ENCODE measurements at regions not wholly inside any gene's neighbourhood (a gene's known extent, or its start where the extent isn't known, plus 50 kb on each side); places are given as distances from the start of the nearest gene placed in this dataset.
"Not testable (repeated sequence)": the region's sequence is repeated elsewhere in the genome, so short reads cannot be mapped to it uniquely, and the experiment has no call there.

DNA sequence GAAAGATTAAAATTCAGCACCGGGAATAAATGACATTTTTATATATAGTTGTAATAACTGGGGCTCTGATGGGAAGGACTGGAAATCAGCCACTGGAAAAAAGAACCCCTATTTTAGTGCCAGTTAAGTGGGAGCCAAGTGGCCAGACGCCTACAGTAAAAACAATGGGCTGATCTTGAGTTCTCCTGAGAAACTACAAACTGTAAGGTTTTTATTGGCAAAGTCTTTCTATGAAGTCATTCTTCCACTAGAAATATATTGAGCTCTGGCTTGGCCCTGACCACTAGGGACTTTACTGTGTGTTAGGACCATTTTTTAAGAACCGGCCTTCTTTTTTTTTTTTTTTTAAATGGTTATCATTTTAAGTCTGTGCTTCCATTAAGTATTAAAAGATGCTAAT lies 79.6 kb downstream of the ZNF22 start:
- Histone ChIP-seq H3K4me1 (ENCODE audit: control insufficient read depth, insufficient read depth, low read length) (no peaks in the 10 kb centered on the region), H3K9ac (ENCODE audit: low read length) (no peak overlapping the region), H3K36me3 (ENCODE audit: control insufficient read depth, insufficient read depth, low read length, severe bottlenecking) (no peaks in the 10 kb centered on the region), H3K4me3 (ENCODE audit: low read length) (no peak overlapping the region), H3K9me3 (ENCODE audit: control insufficient read depth, low read length) (peaks cover 5% of the 10 kb centered on the region), H3K27me3 (replicated peaks; ENCODE audit: control insufficient read depth, insufficient read depth, low read length) (no peaks in the 10 kb centered on the region)
- no peak for DNase-seq (ENCODE audit: low read depth)

DNA sequence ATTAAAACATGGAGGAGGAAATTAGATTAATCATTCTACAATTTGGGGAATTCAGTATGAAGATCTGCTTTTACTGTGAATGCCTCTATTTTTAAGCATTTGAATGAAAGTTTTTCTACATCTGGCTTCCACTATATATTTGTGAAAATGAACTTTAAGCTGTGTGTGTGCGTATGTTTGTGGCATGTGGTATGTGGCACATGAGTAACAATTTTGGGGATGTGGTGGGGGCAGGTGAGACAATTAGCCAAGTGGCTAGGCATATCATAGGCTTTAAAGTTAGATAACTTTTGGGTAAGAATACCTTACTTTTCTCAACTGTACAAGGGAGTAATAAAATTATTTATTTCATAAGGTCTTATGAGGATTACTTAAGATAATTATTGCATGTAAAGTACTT lies 81.5 kb downstream of the ZNF22 start:
- Histone ChIP-seq H3K4me1 (ENCODE audit: control insufficient read depth, insufficient read depth, low read length) (no peaks in the 10 kb centered on the region), H3K9me3 (ENCODE audit: control insufficient read depth, low read length) (peaks cover 14% of the 10 kb centered on the region), H3K27me3 (replicated peaks; ENCODE audit: control insufficient read depth, insufficient read depth, low read length) (no peaks in the 10 kb centered on the region), H3K9ac (ENCODE audit: low read length) (no peak overlapping the region), H3K4me3 (ENCODE audit: low read length) (no peak overlapping the region), H3K36me3 (ENCODE audit: control insufficient read depth, insufficient read depth, low read length, severe bottlenecking) (no peaks in the 10 kb centered on the region)
- no peak for DNase-seq (ENCODE audit: low read depth)

DNA sequence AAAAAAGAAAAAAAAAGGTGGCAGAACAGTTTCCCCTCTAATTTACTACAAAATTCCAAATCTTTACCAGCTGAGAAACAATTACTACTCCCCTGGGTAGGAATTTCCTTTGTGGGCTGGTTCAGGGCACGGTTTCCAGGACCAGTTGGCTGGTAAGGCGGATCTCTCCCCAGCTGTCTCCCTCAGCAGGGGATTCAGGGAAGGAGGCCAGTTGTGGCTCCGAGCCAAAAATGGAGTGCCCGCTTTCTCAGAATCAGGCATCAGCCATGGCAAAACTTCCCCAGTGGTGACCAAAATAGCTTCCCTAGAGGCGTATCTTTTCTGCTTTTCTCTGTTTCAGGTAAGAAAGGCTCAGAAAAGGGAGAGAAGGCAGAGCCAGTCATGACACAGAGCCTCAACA lies 91.2 kb downstream of the ZNF22 start:
- DNase-seq (ENCODE audit: low read depth) = no peak
- Histone ChIP-seq H3K27me3 (replicated peaks; ENCODE audit: control insufficient read depth, insufficient read depth, low read length) (peaks cover 8% of the 10 kb centered on the region), H3K4me3 (ENCODE audit: low read length) (no peak overlapping the region), H3K36me3 (ENCODE audit: control insufficient read depth, insufficient read depth, low read length, severe bottlenecking) (no peaks in the 10 kb centered on the region), H3K9me3 (ENCODE audit: control insufficient read depth, low read length) (no peaks in the 10 kb centered on the region), H3K4me1 (ENCODE audit: control insufficient read depth, insufficient read depth, low read length) (no peaks in the 10 kb centered on the region), H3K9ac (ENCODE audit: low read length) (no peak overlapping the region)

DNA sequence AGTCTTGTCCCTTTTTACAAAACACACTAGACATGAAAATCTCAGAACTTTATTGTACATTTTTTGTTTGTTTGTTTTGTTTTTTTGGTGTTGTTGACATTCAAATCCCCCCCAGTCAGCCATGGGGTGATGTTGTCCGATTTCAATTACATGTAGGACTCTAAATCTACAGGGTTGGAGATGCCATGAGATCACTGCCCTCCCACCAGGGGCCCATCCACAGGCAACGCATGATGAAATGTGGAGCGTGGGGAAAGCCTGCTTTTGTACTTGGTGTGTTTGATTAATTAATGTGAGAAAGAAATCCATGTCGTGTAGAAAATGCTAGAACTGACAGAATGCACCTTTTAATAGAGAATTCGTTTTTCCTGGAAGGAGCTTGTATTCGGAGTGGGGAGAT lies 93.2 kb downstream of the ZNF22 start:
- H3K4me3 ChIP-seq (ENCODE audit: low read length) = no peak overlapping the region
- no peaks in the 10 kb centered on the region for H3K36me3 ChIP-seq (ENCODE audit: control insufficient read depth, insufficient read depth, low read length, severe bottlenecking)
- no peak overlapping the region for H3K9ac ChIP-seq (ENCODE audit: low read length)
- H3K9me3 ChIP-seq (ENCODE audit: control insufficient read depth, low read length) = no peaks in the 10 kb centered on the region
- no peaks in the 10 kb centered on the region for H3K4me1 ChIP-seq (ENCODE audit: control insufficient read depth, insufficient read depth, low read length)
- peaks cover 8% of the 10 kb centered on the region for H3K27me3 ChIP-seq (replicated peaks; ENCODE audit: control insufficient read depth, insufficient read depth, low read length)
- DNase-seq (ENCODE audit: low read depth) = no peak

DNA sequence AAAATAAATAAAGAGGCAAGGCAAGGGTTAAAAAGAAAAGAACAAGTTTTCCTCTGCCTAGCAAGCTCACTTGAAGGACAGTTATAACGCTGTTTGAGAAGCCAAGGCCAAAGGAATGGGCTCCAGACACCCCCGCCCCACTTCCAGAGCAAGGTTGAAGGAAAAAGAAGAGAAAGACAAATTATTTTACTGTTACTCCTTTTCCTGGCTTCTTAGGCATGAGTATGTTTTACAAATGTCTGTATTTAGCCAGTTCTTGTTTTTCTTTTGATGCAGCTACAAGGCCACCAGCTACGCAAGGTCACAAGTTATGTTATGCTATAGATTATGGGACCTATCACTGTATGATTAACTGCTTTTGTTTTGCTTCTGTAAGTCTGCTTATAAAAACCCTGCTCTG lies 94.6 kb downstream of the ZNF22 start:
- Histone ChIP-seq H3K9ac (ENCODE audit: low read length) (no peak overlapping the region), H3K9me3 (ENCODE audit: control insufficient read depth, low read length) (no peaks in the 10 kb centered on the region), H3K4me3 (ENCODE audit: low read length) (no peak overlapping the region), H3K27me3 (replicated peaks; ENCODE audit: control insufficient read depth, insufficient read depth, low read length) (peaks cover 8% of the 10 kb centered on the region), H3K4me1 (ENCODE audit: control insufficient read depth, insufficient read depth, low read length) (no peaks in the 10 kb centered on the region), H3K36me3 (ENCODE audit: control insufficient read depth, insufficient read depth, low read length, severe bottlenecking) (no peaks in the 10 kb centered on the region)
- DNase-seq (ENCODE audit: low read depth) = no peak

DNA sequence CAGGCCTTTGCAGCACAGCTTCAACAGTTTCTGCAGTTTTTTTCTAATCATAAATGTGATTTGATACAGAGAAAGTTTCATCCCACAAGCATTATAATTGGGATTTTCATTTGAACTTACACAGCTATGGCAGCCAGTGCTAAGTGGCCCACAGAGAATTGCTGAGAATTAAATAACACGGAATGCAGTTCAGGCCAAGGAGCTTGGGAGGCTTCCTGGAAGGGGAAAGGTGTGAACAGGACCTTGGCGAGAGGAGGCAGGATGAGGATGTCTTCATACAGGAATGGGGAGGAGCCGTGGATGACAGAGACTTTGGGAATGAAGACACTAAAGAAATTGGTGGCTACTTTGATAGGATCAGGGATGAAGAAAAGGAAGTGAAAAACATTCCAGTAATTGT lies 95.3 kb downstream of the ZNF22 start:
- DNase-seq (ENCODE audit: low read depth) = no peak
- Histone ChIP-seq H3K9me3 (ENCODE audit: control insufficient read depth, low read length) (no peaks in the 10 kb centered on the region), H3K4me1 (ENCODE audit: control insufficient read depth, insufficient read depth, low read length) (no peaks in the 10 kb centered on the region)

DNA sequence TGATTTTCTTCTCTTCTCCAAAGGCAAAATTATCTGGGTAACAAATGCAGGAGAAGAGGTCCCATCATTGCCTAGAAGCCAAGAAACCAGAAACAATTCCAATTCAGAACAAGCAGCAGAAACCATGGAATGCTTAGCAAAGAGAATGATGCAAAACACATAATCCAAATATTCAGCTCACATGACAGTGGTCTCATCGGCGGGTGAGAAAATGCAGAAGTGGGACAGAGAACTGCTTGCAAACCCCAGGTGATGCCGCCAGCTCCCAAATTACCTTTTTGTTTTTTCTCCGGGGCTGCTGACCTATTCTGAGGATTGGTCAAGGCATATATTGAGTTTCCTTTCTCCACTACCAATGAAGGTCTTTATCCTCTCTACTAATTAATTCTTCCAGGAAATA lies 99.7 kb downstream of the ZNF22 start:
- Histone ChIP-seq H3K4me1 (ENCODE audit: control insufficient read depth, insufficient read depth, low read length) (no peaks in the 10 kb centered on the region), H3K27me3 (replicated peaks; ENCODE audit: control insufficient read depth, insufficient read depth, low read length) (peaks cover 20% of the 10 kb centered on the region), H3K36me3 (ENCODE audit: control insufficient read depth, insufficient read depth, low read length, severe bottlenecking) (no peaks in the 10 kb centered on the region), H3K9ac (ENCODE audit: low read length) (no peak overlapping the region), H3K9me3 (ENCODE audit: control insufficient read depth, low read length) (no peaks in the 10 kb centered on the region), H3K4me3 (ENCODE audit: low read length) (no peak overlapping the region)
- no peak for DNase-seq (ENCODE audit: low read depth)

More for the DNA sequence above, 95.3 kb downstream of the ZNF22 start:
- Histone ChIP-seq H3K4me3 (ENCODE audit: low read length) (no peak overlapping the region), H3K36me3 (ENCODE audit: control insufficient read depth, insufficient read depth, low read length, severe bottlenecking) (no peaks in the 10 kb centered on the region), H3K27me3 (replicated peaks; ENCODE audit: control insufficient read depth, insufficient read depth, low read length) (peaks cover 9% of the 10 kb centered on the region), H3K9ac (ENCODE audit: low read length) (no peak overlapping the region)

DNA sequence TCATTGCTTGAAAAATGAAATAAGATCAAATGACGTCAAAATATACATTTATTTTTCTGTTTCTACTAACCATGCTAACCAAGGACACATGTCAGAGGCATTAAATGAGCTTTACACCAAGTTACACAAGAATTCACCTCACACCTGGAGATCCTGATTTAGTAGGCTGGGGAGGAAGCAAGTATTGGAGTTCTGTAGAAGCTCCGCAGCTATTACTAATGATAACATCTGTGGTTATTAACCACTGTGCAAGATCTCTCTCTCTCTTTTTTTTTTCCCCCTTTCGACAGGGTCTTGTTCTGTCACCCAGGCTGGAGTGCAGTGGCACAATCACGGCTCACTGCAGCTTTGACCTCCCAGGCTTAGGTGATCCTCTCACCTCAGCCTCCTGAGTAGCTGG lies 104.0 kb downstream of the ZNF22 start:
- DNase-seq (ENCODE audit: low read depth) = no peak
- H3K4me1 ChIP-seq (ENCODE audit: control insufficient read depth, insufficient read depth, low read length) = no peaks in the 10 kb centered on the region
- peaks cover 24% of the 10 kb centered on the region for H3K27me3 ChIP-seq (replicated peaks; ENCODE audit: control insufficient read depth, insufficient read depth, low read length)

DNA sequence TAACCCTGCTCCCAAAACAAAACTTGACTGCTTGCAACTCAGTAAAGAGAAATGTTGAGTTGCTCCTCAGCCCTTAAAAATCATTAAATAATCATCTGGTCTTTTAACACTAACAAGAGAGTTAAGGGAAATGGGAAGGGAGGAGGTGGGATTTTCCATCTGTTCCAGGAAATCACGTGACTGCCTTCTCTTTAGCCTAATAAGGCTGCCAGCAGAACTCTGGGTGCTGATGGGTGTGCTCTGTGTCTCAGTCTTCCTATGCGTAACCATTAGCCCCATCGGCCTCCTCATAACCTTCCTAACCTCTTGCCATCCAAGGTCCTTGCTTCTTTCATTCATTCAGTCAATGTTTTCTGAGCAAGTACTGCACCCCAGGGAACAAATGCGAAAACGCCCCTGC lies 104.6 kb downstream of the ZNF22 start:
- H3K4me3 ChIP-seq (ENCODE audit: low read length); H3K4me1 ChIP-seq (ENCODE audit: control insufficient read depth, insufficient read depth, low read length); H3K36me3 ChIP-seq (ENCODE audit: control insufficient read depth, insufficient read depth, low read length, severe bottlenecking); H3K9me3 ChIP-seq (ENCODE audit: control insufficient read depth, low read length); DNase-seq (ENCODE audit: low read depth); H3K9ac ChIP-seq (ENCODE audit: low read length): not testable (repeated sequence)
- H3K27me3 ChIP-seq (replicated peaks; ENCODE audit: control insufficient read depth, insufficient read depth, low read length) = peaks cover 24% of the 10 kb centered on the region

More for the DNA sequence above, 104.0 kb downstream of the ZNF22 start:
- Histone ChIP-seq H3K9ac (ENCODE audit: low read length) (no peak overlapping the region), H3K9me3 (ENCODE audit: control insufficient read depth, low read length) (no peaks in the 10 kb centered on the region), H3K36me3 (ENCODE audit: control insufficient read depth, insufficient read depth, low read length, severe bottlenecking) (no peaks in the 10 kb centered on the region), H3K4me3 (ENCODE audit: low read length) (no peak overlapping the region)

DNA sequence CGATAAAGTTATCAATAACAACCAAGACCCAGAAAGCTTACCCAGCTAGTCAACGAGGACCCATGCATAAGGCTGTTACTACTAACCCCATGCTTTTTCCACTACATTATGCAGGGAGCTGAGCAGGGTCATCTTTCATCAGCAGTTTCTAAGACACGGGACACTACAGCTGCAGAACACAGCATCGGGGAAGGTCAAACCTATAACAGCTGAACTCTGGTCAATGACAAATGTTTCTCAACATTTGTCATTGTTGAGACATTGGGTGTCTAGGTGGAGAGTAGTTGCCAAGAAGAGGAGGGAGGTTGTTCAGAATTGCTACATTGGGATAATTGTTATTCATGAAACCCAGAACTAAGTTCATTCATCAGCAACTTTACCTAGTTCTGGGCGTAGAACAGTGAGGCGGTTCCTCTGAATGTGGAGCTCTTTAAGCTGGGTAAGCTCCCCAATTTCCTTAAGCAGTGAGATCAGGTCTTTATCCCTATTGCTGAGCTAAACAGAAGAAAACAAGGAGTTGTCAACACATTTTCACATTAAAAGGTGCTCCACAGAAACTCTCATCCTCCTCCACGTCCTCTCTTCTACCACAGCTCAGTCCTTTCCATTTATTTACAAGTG lies 105.6 kb downstream of the ZNF22 start:
- Histone ChIP-seq H3K27me3 (replicated peaks; ENCODE audit: control insufficient read depth, insufficient read depth, low read length) (peaks cover 19% of the 10 kb centered on the region), H3K36me3 (ENCODE audit: control insufficient read depth, insufficient read depth, low read length, severe bottlenecking) (no peaks in the 10 kb centered on the region), H3K9me3 (ENCODE audit: control insufficient read depth, low read length) (no peaks in the 10 kb centered on the region), H3K4me3 (ENCODE audit: low read length) (no peak overlapping the region), H3K9ac (ENCODE audit: low read length) (no peak overlapping the region), H3K4me1 (ENCODE audit: control insufficient read depth, insufficient read depth, low read length) (no peaks in the 10 kb centered on the region)
- no peak for DNase-seq (ENCODE audit: low read depth)

DNA sequence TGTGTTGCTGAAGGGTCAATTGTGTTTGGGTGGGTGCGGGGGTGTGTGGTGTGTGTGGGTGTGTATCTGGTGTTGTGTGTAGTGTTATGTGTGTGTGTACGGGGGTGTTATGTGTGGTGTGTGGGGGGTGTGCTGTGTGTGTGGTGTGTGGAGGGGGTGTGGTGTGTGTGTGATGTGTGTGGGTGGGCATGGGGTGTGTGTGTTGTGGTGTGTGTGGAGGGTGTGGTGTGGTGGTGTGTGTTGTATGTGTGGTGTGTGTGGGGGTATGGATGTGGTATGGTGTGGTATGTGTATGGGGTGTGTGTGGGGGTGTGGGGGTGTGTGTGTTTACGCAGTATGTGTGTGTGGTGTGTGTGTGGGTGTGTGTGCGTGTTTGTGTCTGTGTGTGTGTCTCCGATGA lies 110.8 kb downstream of the ZNF22 start:
- Histone ChIP-seq H3K4me1 (ENCODE audit: control insufficient read depth, insufficient read depth, low read length) (no peaks in the 10 kb centered on the region), H3K9me3 (ENCODE audit: control insufficient read depth, low read length) (no peaks in the 10 kb centered on the region), H3K27me3 (replicated peaks; ENCODE audit: control insufficient read depth, insufficient read depth, low read length) (peaks cover 4% of the 10 kb centered on the region), H3K9ac (ENCODE audit: low read length) (no peak overlapping the region), H3K4me3 (ENCODE audit: low read length) (no peak overlapping the region), H3K36me3 (ENCODE audit: control insufficient read depth, insufficient read depth, low read length, severe bottlenecking) (no peaks in the 10 kb centered on the region)
- no peak for DNase-seq (ENCODE audit: low read depth)

DNA sequence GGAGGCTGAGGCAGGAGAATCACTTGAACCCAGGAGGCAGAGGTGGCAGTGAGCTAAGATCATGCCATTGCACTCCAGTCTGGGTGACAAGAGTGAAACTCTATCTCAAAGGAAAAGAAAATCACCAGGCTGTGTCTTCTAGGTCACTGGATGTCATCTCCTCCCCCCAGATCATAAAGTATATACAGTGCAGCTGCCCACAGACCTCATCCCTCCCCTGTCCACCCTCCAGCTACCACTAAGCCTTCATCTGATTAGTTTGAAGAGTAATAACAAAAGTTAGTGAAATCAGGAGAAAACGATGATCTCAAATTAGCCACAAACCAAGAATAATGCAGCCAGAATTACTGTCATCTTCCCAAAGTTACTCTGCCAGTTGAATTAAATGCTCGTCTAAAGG lies 117.2 kb downstream of the ZNF22 start:
- H3K27me3 ChIP-seq (replicated peaks; ENCODE audit: control insufficient read depth, insufficient read depth, low read length) = peaks cover 11% of the 10 kb centered on the region
- not testable (repeated sequence) for H3K9me3 ChIP-seq (ENCODE audit: control insufficient read depth, low read length); H3K4me3 ChIP-seq (ENCODE audit: low read length); DNase-seq (ENCODE audit: low read depth); H3K4me1 ChIP-seq (ENCODE audit: control insufficient read depth, insufficient read depth, low read length); H3K9ac ChIP-seq (ENCODE audit: low read length); H3K36me3 ChIP-seq (ENCODE audit: control insufficient read depth, insufficient read depth, low read length, severe bottlenecking)

Data from adipocyte (in vitro differentiated cells).